MM.1S (cell line): ENCODE measurements at regions not wholly inside any gene's neighbourhood (a gene's known extent, or its start where the extent isn't known, plus 50 kb on each side); places are given as distances from the start of the nearest gene placed in this dataset.

Experiments
- DNase-seq: peaks from one replicate; pipeline ENCODE4 v3.0.0-alpha.2; 2015
- H2AFZ ChIP-seq: fragments of 300-600 bp; sonication (generic); 2 replicates; pipeline ENCODE4 v1.6.0; 2016; ENCODE audit warnings: antibody characterized with exemption, low read length
- H3F3A ChIP-seq: fragments of 300-600 bp; sonication (generic); 2 replicates; pipeline ENCODE4 v1.6.1; 2016; ENCODE audit warnings: mild to moderate bottlenecking, antibody characterized with exemption, low read length, moderate library complexity, mixed read lengths; ENCODE audit not compliant: insufficient read depth
- H3K27ac ChIP-seq: fragments of 300-600 bp; sonication (generic); 2 replicates; pipeline ENCODE4 v1.5.1; 2016; ENCODE audit warnings: mild to moderate bottlenecking, low read length
- H3K27me3 ChIP-seq: fragments of 300-600 bp; sonication (generic); replicated peaks from 2 replicates; pipeline ENCODE4 v1.6.0; 2016; ENCODE audit warnings: low read length; ENCODE audit not compliant: insufficient read depth
- H3K36me3 ChIP-seq: fragments of 300-600 bp; sonication (generic); replicated peaks from 2 replicates; pipeline ENCODE4 v1.6.1; 2016; ENCODE audit warnings: mild to moderate bottlenecking, low read length, mixed read lengths; ENCODE audit not compliant: insufficient read depth
- H3K4me1 ChIP-seq: fragments of 300-600 bp; sonication (generic); 2 replicates; pipeline ENCODE4 v1.6.1; 2016; ENCODE audit warnings: low read length, mixed read lengths
- H3K4me2 ChIP-seq: fragments of 300-600 bp; sonication (generic); 2 replicates; pipeline ENCODE4 v1.6.0; 2016; ENCODE audit warnings: low read depth, low read length
- H3K4me3 ChIP-seq: fragments of 300-600 bp; sonication (generic); 2 replicates; pipeline ENCODE4 v1.5.1; 2016; ENCODE audit warnings: low read length, mixed read lengths
- H3K79me2 ChIP-seq: fragments of 300-600 bp; sonication (generic); 2 replicates; pipeline ENCODE4 v1.6.1; 2016; ENCODE audit warnings: mixed run types, low read length, mixed read lengths
- H3K9ac ChIP-seq: fragments of 300-600 bp; sonication (generic); 2 replicates; pipeline ENCODE4 v1.6.1; 2016; ENCODE audit warnings: low read length, mixed read lengths
- H3K9me2 ChIP-seq: fragments of 300-600 bp; sonication (generic); replicated peaks from 2 replicates; pipeline ENCODE4 v1.6.1; 2016; ENCODE audit warnings: mild to moderate bottlenecking, low read length, mixed read lengths; ENCODE audit not compliant: insufficient read depth
- H3K9me3 ChIP-seq: fragments of 300-600 bp; sonication (generic); replicated peaks from 2 replicates; pipeline ENCODE4 v1.6.1; 2016; ENCODE audit warnings: mild to moderate bottlenecking, low read length, mixed read lengths; ENCODE audit not compliant: insufficient read depth
- H4K20me1 ChIP-seq: fragments of 300-600 bp; sonication (generic); 2 replicates; pipeline ENCODE4 v1.6.1; 2016; ENCODE audit warnings: mild to moderate bottlenecking, low read length, moderate library complexity, mixed read lengths; ENCODE audit not compliant: insufficient read depth
- EZH2 ChIP-seq: fragments of 300-600 bp; sonication (generic); optimal IDR thresholded peaks from 2 replicates; pipeline ENCODE3; 2017; ENCODE audit warnings: low read depth, mild to moderate bottlenecking, antibody characterized with exemption, low read length, mixed read lengths
- EZH2phosphoT487 ChIP-seq: fragments of 300-600 bp; sonication (generic); IDR thresholded peaks from 2 replicates; pipeline ENCODE4 v1.6.1; 2018; ENCODE audit warnings: antibody characterized with exemption, low read length
- TF ChIP-seq, protein P1 (sequence below): fragments of 300-600 bp; sonication (generic); IDR thresholded peaks from 2 replicates; pipeline ENCODE4 v1.5.1; 2016; ENCODE audit warnings: antibody characterized with exemption, low read length, mixed read lengths

DNA sequence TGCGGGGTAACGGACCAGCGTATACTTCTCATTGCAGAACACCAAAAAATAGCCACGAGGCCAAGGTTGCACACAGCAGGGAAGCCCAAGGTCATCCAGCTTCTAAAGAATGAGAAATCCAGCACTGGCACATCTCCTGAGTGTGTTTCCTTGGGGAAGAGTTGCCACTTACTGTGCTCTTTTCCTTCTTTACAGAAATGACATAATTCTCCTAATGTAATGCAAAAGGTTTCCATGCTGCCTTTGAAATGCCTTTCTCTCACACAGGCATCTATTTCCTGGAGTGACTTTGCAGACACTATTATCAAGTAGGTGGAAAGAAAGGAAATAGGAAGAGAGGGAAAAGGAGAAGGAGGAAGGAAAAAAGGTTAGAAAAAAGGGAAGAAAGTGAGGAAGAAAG lies 862.1 kb upstream of the CELF4 start:
- DNase-seq, result no peak
- no peaks in the 10 kb centered on the region for H3F3A ChIP-seq
- no peaks in the 10 kb centered on the region for H3K4me1 ChIP-seq
- H4K20me1 ChIP-seq, result no peaks in the 10 kb centered on the region
- no peaks in the 10 kb centered on the region for H3K36me3 ChIP-seq
- no peak overlapping the region for H3K4me2 ChIP-seq
- no peak overlapping the region for H3K27ac ChIP-seq
- H3K79me2 ChIP-seq, result no peaks in the 10 kb centered on the region
- no peaks in the 10 kb centered on the region for H3K9me3 ChIP-seq
- TF ChIP-seq, protein P1, sequence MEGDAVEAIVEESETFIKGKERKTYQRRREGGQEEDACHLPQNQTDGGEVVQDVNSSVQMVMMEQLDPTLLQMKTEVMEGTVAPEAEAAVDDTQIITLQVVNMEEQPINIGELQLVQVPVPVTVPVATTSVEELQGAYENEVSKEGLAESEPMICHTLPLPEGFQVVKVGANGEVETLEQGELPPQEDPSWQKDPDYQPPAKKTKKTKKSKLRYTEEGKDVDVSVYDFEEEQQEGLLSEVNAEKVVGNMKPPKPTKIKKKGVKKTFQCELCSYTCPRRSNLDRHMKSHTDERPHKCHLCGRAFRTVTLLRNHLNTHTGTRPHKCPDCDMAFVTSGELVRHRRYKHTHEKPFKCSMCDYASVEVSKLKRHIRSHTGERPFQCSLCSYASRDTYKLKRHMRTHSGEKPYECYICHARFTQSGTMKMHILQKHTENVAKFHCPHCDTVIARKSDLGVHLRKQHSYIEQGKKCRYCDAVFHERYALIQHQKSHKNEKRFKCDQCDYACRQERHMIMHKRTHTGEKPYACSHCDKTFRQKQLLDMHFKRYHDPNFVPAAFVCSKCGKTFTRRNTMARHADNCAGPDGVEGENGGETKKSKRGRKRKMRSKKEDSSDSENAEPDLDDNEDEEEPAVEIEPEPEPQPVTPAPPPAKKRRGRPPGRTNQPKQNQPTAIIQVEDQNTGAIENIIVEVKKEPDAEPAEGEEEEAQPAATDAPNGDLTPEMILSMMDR, result no peak
- no peak for TF ChIP-seq EZH2
- TF ChIP-seq EZH2phosphoT487, result no peak
- H3K4me3 ChIP-seq, result no peak overlapping the region
- no peaks in the 10 kb centered on the region for H3K27me3 ChIP-seq
- H3K9ac ChIP-seq, result no peak overlapping the region
- H2AFZ ChIP-seq, result no peak overlapping the region
- no peaks in the 10 kb centered on the region for H3K9me2 ChIP-seq

DNA sequence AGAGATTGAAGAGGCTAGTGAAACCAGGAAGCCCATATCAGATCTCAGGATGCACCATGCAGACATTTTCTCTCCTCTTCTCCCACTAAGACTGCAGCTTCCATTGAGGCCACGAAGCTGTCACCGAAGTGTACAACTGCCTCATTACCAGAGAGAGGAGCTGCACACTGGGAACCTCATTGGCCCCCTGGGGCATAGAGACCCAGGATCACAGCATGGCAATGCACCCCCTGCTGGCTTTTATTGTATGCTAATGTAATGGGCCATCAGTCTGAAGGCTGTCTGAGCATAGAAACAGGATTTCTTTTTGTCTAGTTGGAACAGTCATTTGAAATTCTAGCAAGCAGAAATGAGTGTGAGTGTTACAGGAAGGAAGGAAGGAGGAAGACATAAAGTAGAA lies 861.6 kb upstream of the CELF4 start:
- TF ChIP-seq, protein P1, result no peak
- TF ChIP-seq EZH2phosphoT487 (no peak), EZH2 (no peak)
- Histone ChIP-seq H4K20me1 (no peaks in the 10 kb centered on the region), H3K4me2 (no peak overlapping the region), H3K27ac (no peak overlapping the region), H3K36me3 (no peaks in the 10 kb centered on the region), H3K79me2 (no peaks in the 10 kb centered on the region), H3K4me3 (no peak overlapping the region), H3F3A (no peaks in the 10 kb centered on the region), H2AFZ (no peak overlapping the region), H3K9ac (no peak overlapping the region), H3K4me1 (no peaks in the 10 kb centered on the region), H3K9me2 (no peaks in the 10 kb centered on the region), H3K27me3 (no peaks in the 10 kb centered on the region), H3K9me3 (no peaks in the 10 kb centered on the region)
- DNase-seq, result no peak

DNA sequence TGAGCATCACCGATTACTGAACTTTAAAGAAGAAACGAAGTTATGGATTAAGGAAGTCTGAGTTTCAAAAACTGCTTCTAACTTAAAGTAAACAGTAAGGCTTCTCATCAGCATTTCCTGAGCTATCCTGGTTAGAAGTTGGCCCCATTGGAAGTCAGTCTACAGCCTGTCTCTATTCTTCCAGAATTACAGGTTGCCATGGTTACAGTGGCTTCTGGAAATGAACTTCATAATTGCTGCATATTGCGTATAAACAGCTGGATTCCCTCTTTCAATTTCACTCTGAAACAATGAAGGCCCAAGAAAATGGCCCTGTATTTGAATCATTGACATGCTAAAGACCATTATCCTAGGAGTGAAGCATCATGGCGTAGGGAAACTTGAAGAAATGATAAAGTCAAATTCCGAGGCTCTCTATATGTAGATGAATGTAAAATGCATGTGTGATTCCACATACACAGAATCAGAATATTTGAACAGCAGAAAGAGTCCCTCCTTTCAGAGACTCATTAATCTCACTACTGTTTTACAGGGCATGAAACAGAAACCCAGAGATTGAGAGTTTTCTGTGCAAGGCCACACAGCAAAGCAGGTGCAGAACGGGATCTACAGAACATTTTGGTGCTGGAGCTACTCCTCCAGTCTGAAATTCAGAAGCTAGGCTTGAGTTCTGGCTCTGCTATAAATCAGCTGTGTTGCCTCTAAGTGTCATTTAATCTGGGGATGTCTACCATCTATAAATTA lies 856.4 kb upstream of the CELF4 start:
- no peaks in the 10 kb centered on the region for H3K4me1 ChIP-seq
- no peaks in the 10 kb centered on the region for H4K20me1 ChIP-seq
- H3K79me2 ChIP-seq, result no peaks in the 10 kb centered on the region
- H3K9ac ChIP-seq, result no peak overlapping the region
- H3K9me2 ChIP-seq, result no peaks in the 10 kb centered on the region
- no peak overlapping the region for H2AFZ ChIP-seq
- no peak overlapping the region for H3K4me3 ChIP-seq
- no peak overlapping the region for H3K27ac ChIP-seq
- TF ChIP-seq, protein P1, result no peak
- no peak for TF ChIP-seq EZH2phosphoT487
- TF ChIP-seq EZH2, result no peak
- no peaks in the 10 kb centered on the region for H3K9me3 ChIP-seq
- no peak for DNase-seq
- no peaks in the 10 kb centered on the region for H3K36me3 ChIP-seq
- no peaks in the 10 kb centered on the region for H3F3A ChIP-seq
- no peak overlapping the region for H3K4me2 ChIP-seq
- H3K27me3 ChIP-seq, result no peaks in the 10 kb centered on the region
